Peyer's patch (tissue), 4 donors: ENCODE measurements at regions not wholly inside any gene's neighbourhood (a gene's known extent, or its start where the extent isn't known, plus 50 kb on each side); places are given as distances from the start of the nearest gene placed in this dataset.

Experiments
- DNase-seq, 3 donors: peaks; one replicate each; pipeline ENCODE4 v3.0.0-alpha.2; 2017 to 2019
- H3K27ac ChIP-seq, 4 donors: fragments of 200-600 bp; sonication (generic); one replicate each; pipeline ENCODE4 v1.5.1; 2016 to 2019
- H3K27me3 ChIP-seq, 2 donors: fragments of 200-600 bp; sonication (generic); one replicate each; pipeline ENCODE4 v1.5.1; 2019
- H3K36me3 ChIP-seq, 3 donors: fragments of 200-600 bp; sonication (generic); one replicate each; pipeline ENCODE4 v1.5.1; 2016 to 2019
- H3K4me1 ChIP-seq, 4 donors: fragments of 200-600 bp; sonication (generic); one replicate each; pipeline ENCODE4 v1.5.1; 2016 to 2019
- H3K4me3 ChIP-seq, 4 donors: fragments of 200-600 bp; sonication (generic); 1 replicate in 3 of 4; 2 replicates in 1 of 4; pipeline ENCODE4 v1.5.1; 2016 to 2019; ENCODE audit warnings: mild to moderate bottlenecking in 1 of 4
- H3K9me3 ChIP-seq, 4 donors: fragments of 200-600 bp; sonication (generic); one replicate each; pipeline ENCODE4 v1.5.1; 2016 to 2019; ENCODE audit warnings: mild to moderate bottlenecking in 1 of 4
- POLR2A ChIP-seq, 2 donors: fragments of 450-650 bp; IDR thresholded peaks; one replicate each; pipeline ENCODE4 v1.5.1; 2017; ENCODE audit warnings: antibody characterized with exemption in 2 of 2, mild to moderate bottlenecking in 2 of 2, moderate library complexity in 2 of 2
- TF ChIP-seq, protein P1 (sequence below), 6 experiments: fragments of 450-650 bp in 4 of 6; fragments of 200-600 bp in 2 of 6; sonication (generic) in 1 of 6; IDR thresholded peaks; one replicate each; pipeline ENCODE4 v1.5.1; 2017 to 2019; ENCODE audit warnings: antibody characterized with exemption in 6 of 6, mild to moderate bottlenecking in 3 of 6, moderate library complexity in 1 of 6

DNA sequence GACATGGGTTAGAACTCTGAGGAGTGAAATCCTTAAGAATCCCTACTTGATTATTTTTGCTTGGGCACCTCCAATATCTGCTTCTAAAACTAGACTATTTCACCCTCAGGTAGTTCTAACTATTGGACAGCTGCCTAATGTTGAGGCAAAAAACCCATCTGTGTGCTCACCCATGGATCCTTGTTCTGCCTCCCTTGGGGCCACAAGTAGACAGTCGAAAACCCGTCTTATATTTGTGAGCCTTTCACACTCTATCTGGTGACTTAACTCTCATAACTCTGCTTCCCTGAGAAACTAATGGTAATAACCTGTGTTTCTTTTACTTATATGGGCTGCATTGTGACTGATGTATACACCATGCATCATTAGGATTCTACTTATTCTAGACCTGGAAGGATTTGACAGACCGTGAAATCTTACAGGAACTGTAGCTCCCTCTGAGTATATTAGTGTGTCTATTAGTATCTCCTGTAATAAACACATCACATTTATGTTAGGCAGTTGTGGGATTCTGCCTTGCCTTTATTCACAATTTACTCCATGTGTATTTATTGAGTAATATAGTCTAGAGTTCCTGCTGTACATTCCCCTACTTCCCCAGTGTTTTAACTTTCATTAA is 94.6 kb upstream of the SGCD start:
- H3K4me3 ChIP-seq: no peak overlapping the region
- no peaks in the 10 kb centered on the region for H3K27me3 ChIP-seq
- no peak for DNase-seq
- no peak overlapping the region for H3K27ac ChIP-seq
- no peaks in the 10 kb centered on the region for H3K36me3 ChIP-seq
- TF ChIP-seq, protein P1, sequence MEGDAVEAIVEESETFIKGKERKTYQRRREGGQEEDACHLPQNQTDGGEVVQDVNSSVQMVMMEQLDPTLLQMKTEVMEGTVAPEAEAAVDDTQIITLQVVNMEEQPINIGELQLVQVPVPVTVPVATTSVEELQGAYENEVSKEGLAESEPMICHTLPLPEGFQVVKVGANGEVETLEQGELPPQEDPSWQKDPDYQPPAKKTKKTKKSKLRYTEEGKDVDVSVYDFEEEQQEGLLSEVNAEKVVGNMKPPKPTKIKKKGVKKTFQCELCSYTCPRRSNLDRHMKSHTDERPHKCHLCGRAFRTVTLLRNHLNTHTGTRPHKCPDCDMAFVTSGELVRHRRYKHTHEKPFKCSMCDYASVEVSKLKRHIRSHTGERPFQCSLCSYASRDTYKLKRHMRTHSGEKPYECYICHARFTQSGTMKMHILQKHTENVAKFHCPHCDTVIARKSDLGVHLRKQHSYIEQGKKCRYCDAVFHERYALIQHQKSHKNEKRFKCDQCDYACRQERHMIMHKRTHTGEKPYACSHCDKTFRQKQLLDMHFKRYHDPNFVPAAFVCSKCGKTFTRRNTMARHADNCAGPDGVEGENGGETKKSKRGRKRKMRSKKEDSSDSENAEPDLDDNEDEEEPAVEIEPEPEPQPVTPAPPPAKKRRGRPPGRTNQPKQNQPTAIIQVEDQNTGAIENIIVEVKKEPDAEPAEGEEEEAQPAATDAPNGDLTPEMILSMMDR (IDR thresholded peaks at IDR 0.05): no peak
- no peak for TF ChIP-seq POLR2A (IDR thresholded peaks at IDR 0.05)
- no peaks in the 10 kb centered on the region for H3K4me1 ChIP-seq
- H3K9me3 ChIP-seq: no peaks in the 10 kb centered on the region

DNA sequence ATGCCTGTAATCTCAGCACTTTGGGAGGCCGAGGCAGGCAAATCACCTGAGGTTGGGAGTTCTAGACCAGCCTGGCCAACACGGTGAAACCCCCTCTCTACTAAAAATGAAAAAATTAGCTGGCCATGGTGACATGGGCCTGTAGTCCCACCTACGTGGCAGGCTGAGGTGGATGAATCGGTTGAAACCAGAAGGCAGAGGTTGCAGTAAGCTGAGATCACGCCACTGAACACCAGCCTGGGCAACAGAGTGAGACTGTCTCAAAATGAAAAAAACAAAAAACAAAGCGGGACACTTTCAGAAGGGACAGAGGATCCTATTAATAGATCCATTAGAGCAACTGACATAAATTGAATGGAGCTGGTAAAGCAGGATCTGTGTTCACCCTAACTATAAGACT is 89.6 kb upstream of the SGCD start:
- DNase-seq: no peak
- no peak for TF ChIP-seq POLR2A (IDR thresholded peaks at IDR 0.05)
- TF ChIP-seq, protein P1 (IDR thresholded peaks at IDR 0.05): no peak
- Histone ChIP-seq H3K27ac (no peak overlapping the region), H3K4me3 (no peak overlapping the region), H3K4me1 (no peaks in the 10 kb centered on the region), H3K27me3 (no peaks in the 10 kb centered on the region), H3K9me3 (no peaks in the 10 kb centered on the region), H3K36me3 (no peaks in the 10 kb centered on the region)

DNA sequence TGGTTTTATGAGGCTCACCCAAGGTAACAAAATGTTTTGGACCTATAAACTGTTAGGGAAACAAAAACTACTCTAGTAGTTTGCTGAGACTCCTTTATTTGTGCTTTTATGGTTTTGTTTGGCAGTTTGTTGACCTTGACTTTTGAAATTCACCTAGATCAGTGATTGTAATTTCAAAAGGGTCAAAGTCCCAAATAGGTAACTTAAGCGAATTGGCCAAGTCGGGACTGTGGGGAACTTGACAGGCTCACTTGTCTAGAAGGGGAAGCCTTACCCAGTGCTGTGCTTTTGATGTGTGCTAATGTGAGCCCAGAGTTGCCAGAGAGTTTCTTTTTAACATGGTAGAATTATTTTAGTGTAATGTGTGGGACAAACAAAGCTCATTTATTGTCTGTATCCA is 87.2 kb upstream of the SGCD start:
- H3K27ac ChIP-seq: no peak overlapping the region
- no peaks in the 10 kb centered on the region for H3K36me3 ChIP-seq
- H3K4me3 ChIP-seq: no peak overlapping the region
- TF ChIP-seq, protein P1 (IDR thresholded peaks at IDR 0.05): no peak
- no peak for TF ChIP-seq POLR2A (IDR thresholded peaks at IDR 0.05)
- DNase-seq: no peak
- H3K27me3 ChIP-seq: no peaks in the 10 kb centered on the region
- H3K4me1 ChIP-seq: no peaks in the 10 kb centered on the region
- no peaks in the 10 kb centered on the region for H3K9me3 ChIP-seq

DNA sequence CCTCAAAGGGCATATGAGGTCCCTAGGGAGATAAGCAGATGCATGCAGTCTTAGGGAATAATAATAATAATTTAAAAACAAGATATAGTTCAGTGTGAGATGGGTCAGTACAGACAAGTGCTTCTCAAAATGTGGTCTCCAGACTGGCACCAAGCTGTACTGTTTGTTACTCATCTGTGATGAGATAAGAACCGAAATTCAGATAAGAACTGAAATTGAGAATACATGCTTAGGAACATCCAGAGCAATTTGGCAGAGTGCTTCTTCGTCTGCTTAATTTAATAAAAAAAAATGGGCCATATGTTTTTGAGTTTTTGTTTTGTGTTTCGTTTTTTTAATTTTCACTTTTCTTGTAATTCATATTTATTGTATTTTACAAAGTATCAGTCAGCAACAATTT is 86.5 kb upstream of the SGCD start:
- TF ChIP-seq, protein P1 (IDR thresholded peaks at IDR 0.05): no peak
- TF ChIP-seq POLR2A (IDR thresholded peaks at IDR 0.05): no peak
- Histone ChIP-seq H3K9me3 (no peaks in the 10 kb centered on the region), H3K27me3 (no peaks in the 10 kb centered on the region)

DNA sequence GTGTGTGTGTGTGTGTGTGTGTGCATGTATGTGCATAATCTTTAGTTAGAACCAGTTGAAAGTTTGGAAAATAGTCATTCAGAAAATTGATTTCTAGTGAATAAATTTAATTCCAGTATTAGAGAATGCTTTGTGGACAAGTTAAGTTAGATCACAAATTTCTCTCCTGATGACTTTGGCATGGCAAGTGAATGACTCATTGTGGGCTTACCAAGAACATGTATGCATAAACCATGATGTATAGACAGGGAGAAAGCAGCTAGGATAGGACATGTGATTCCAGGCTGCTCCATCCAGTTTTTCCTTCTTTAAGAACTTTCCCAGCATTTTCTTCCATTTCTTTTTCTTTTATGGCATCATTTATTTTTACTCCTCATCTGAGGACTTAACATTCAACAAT is 85.7 kb upstream of the SGCD start:
- H3K27ac ChIP-seq: no peak overlapping the region
- no peak for TF ChIP-seq POLR2A (IDR thresholded peaks at IDR 0.05)
- TF ChIP-seq, protein P1 (IDR thresholded peaks at IDR 0.05): no peak
- no peak overlapping the region for H3K4me3 ChIP-seq
- no peaks in the 10 kb centered on the region for H3K9me3 ChIP-seq
- no peaks in the 10 kb centered on the region for H3K4me1 ChIP-seq
- no peaks in the 10 kb centered on the region for H3K27me3 ChIP-seq
- no peaks in the 10 kb centered on the region for H3K36me3 ChIP-seq
- DNase-seq: no peak

More for the DNA sequence above, 86.5 kb upstream of the SGCD start:
- no peaks in the 10 kb centered on the region for H3K4me1 ChIP-seq
- H3K27ac ChIP-seq: no peak overlapping the region
- no peak overlapping the region for H3K4me3 ChIP-seq
- no peaks in the 10 kb centered on the region for H3K36me3 ChIP-seq
- no peak for DNase-seq

DNA sequence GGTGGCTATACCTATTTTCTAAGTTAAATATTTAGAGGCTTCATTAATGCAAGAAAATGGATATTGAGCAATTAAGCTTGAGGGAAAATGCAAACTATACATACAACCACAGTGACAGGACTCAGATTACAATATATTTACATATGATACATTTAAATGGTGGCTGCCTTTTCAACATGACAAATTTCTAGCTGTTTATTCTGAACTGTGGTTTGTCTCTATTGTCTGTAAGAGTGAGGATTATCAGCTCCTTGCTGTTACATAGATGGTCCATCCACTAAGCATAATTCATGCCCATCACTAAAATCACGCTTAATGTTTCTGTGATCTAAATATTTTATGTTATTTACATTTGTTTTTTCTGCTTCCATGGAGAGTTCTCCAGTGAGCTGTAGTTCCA is 81.1 kb upstream of the SGCD start:
- no peak for DNase-seq
- H3K27me3 ChIP-seq: no peaks in the 10 kb centered on the region
- H3K9me3 ChIP-seq: no peaks in the 10 kb centered on the region

More for the DNA sequence above, 81.1 kb upstream of the SGCD start:
- TF ChIP-seq POLR2A (IDR thresholded peaks at IDR 0.05): no peak
- TF ChIP-seq, protein P1 (IDR thresholded peaks at IDR 0.05): no peak
- H3K27ac ChIP-seq: no peak overlapping the region
- H3K4me3 ChIP-seq: no peak overlapping the region
- H3K4me1 ChIP-seq: no peaks in the 10 kb centered on the region
- H3K36me3 ChIP-seq: no peaks in the 10 kb centered on the region
